Keratinocyte (primary cell): ENCODE measurements at regions not wholly inside any gene's neighbourhood (a gene's known extent, or its start where the extent isn't known, plus 50 kb on each side); places are given as distances from the start of the nearest gene placed in this dataset.

Experiments used
- EZH2 ChIP-seq: IDR thresholded peaks from one replicate; pipeline ENCODE4 v1.6.1; 2012; ENCODE audit warnings: inconsistent platforms, mild to moderate bottlenecking, low read length, moderate library complexity
- TF ChIP-seq, protein P1 (sequence below), 3 experiments: IDR thresholded peaks in 1 of 3; conservative IDR thresholded peaks in 1 of 3; optimal IDR thresholded peaks in 1 of 3; 2 replicates in 2 of 3; 3 replicates in 1 of 3; pipeline versions ENCODE3 to v1.5.1; 2011; ENCODE audit warnings: low read length in 3 of 3, mild to moderate bottlenecking in 3 of 3, moderate library complexity in 2 of 3, control low read depth in 1 of 3, inconsistent platforms in 1 of 3; ENCODE audit not compliant: insufficient read depth in 2 of 3; ENCODE audit errors: extremely low read depth in 1 of 3

DNA sequence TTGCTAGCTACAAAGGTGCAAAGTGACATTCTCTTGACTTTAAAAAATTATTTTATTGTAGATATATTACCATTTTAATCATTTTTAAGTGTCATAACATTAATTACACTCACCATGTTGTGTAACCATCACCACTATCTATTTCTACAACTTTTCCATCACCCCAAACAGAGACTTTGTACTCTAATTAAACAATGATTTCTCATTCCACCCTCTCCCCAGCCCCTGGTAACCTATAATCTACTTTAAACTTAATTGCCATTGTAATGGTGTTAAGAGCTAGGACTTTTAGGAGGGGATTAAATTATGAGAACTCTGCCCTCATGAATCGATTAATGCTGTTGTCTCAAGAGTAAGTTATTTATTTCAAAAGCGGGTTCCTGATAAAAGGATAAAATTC lies 352.9 kb upstream of the SEL1L start:
- TF ChIP-seq, protein P1, sequence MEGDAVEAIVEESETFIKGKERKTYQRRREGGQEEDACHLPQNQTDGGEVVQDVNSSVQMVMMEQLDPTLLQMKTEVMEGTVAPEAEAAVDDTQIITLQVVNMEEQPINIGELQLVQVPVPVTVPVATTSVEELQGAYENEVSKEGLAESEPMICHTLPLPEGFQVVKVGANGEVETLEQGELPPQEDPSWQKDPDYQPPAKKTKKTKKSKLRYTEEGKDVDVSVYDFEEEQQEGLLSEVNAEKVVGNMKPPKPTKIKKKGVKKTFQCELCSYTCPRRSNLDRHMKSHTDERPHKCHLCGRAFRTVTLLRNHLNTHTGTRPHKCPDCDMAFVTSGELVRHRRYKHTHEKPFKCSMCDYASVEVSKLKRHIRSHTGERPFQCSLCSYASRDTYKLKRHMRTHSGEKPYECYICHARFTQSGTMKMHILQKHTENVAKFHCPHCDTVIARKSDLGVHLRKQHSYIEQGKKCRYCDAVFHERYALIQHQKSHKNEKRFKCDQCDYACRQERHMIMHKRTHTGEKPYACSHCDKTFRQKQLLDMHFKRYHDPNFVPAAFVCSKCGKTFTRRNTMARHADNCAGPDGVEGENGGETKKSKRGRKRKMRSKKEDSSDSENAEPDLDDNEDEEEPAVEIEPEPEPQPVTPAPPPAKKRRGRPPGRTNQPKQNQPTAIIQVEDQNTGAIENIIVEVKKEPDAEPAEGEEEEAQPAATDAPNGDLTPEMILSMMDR (optimal IDR thresholded peaks at IDR 0.05 in 1 of 3, IDR thresholded peaks at IDR 0.05 in 1 of 3, conservative IDR thresholded peaks at IDR 0.05 in 1 of 3; ENCODE audit: extremely low read depth in 1 of 3, insufficient read depth in 2 of 3, low read length in 3 of 3): no peak
- no peak for TF ChIP-seq EZH2
